Peyer's patch (tissue), 4 donors: ENCODE measurements at regions not wholly inside any gene's neighbourhood (a gene's known extent, or its start where the extent isn't known, plus 50 kb on each side); places are given as distances from the start of the nearest gene placed in this dataset.

Experiments used
- POLR2A ChIP-seq, 2 donors: fragments of 450-650 bp; IDR thresholded peaks; one replicate each; pipeline ENCODE4 v1.5.1; 2017; ENCODE audit warnings: antibody characterized with exemption in 2 of 2, mild to moderate bottlenecking in 2 of 2, moderate library complexity in 2 of 2
- TF ChIP-seq, protein P1 (sequence below), 6 experiments: fragments of 450-650 bp in 4 of 6; fragments of 200-600 bp in 2 of 6; sonication (generic) in 1 of 6; IDR thresholded peaks; one replicate each; pipeline ENCODE4 v1.5.1; 2017 to 2019; ENCODE audit warnings: antibody characterized with exemption in 6 of 6, mild to moderate bottlenecking in 3 of 6, moderate library complexity in 1 of 6

- TF ChIP-seq, protein P1, sequence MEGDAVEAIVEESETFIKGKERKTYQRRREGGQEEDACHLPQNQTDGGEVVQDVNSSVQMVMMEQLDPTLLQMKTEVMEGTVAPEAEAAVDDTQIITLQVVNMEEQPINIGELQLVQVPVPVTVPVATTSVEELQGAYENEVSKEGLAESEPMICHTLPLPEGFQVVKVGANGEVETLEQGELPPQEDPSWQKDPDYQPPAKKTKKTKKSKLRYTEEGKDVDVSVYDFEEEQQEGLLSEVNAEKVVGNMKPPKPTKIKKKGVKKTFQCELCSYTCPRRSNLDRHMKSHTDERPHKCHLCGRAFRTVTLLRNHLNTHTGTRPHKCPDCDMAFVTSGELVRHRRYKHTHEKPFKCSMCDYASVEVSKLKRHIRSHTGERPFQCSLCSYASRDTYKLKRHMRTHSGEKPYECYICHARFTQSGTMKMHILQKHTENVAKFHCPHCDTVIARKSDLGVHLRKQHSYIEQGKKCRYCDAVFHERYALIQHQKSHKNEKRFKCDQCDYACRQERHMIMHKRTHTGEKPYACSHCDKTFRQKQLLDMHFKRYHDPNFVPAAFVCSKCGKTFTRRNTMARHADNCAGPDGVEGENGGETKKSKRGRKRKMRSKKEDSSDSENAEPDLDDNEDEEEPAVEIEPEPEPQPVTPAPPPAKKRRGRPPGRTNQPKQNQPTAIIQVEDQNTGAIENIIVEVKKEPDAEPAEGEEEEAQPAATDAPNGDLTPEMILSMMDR (IDR thresholded peaks at IDR 0.05): no peak
- no peak for TF ChIP-seq POLR2A (IDR thresholded peaks at IDR 0.05)
Observed at GRCh38 chr6:23656255-23657194, 469.5 kb upstream of the NRSN1 start.
